Erythroblast (primary cell): ENCODE measurements at regions not wholly inside any gene's neighbourhood (a gene's known extent, or its start where the extent isn't known, plus 50 kb on each side); places are given as distances from the start of the nearest gene placed in this dataset.

Experiments used
- GATA1 ChIP-seq: IDR thresholded peaks from 2 replicates; pipeline ENCODE4 v1.6.1; 2011; ENCODE audit warnings: low read depth, mild to moderate bottlenecking, control low read depth, low read length, moderate library complexity
- POLR2A ChIP-seq: IDR thresholded peaks from 2 replicates; pipeline ENCODE4 v1.6.1; 2011; ENCODE audit warnings: mild to moderate bottlenecking, low read length

- no peak for TF ChIP-seq POLR2A
- TF ChIP-seq GATA1, result no peak
These were observed 358.8 kb upstream of the B3GALT2 start for GRCh38 chr1:193545171-193545570.
